ENCODE measurements at regions not wholly inside any gene's neighbourhood (a gene's known extent, or its start where the extent isn't known, plus 50 kb on each side); places are given as distances from the start of the nearest gene placed in this dataset.
"Not testable (repeated sequence)": the region's sequence is repeated elsewhere in the genome, so short reads cannot be mapped to it uniquely, and the experiment has no call there.

DNA sequence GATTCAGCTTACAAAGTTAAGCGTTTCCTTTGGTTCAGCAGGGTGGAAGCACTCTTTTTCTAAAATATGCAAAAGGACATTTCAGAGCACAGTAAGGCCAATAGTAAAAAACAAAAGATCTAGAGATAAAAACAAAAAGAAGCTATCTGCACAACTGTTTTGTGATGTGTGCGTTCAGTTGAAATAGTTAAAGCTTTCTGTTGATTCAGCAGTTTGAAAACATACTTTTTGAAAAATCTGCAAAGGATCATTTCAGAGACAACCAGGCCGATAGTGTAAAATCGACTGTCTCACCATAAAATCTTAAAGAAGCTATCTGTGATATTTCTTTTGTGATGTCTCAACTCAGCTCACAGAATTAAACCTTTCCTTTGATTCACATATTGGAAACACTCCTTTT is 300.0 kb upstream of the ALG10B start:
- DNase-seq (ENCODE audit: low spot score): no peak

DNA sequence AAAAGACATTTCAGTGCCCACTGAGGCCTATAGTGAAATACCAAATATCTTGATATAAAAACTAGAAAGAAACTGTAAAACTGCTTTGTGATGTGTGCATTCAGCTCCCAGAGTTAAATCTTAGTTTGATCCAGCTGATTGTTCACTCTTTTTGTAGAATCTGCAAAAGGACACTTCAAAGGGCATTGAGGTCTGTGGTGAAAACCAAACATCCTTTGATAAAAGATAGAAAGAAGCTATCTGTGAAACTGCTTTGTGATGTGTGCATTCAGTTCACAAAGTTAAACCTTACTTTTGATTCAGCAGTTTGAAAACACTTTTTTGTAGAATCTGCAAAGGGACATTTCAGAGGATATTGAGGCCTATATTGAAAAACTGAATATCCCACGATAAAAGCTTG is 290.7 kb upstream of the ALG10B start:
- DNase-seq (ENCODE audit: low spot score): no peak

DNA sequence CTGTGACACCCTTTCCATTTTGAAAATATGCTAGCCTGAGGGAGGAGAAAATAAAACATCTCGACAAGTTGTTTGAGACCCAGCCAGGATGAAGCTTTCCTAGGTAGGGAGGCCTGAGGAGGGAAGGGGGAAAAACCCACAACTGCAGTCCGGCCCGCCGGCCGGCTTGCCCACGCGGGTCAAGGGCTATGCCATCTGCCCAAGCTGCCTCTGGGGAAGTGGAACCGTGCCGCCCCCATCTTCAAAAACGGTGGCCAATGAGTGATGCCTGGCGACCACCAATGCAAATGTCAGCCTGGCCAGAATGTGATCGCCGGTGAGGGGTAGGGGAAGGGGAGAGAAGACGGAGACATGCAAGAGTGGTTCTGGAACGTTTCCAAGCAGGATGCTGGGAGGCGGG is 263.5 kb upstream of the ALG10B start:
- DNase-seq (ENCODE audit: low spot score): no peak

DNA sequence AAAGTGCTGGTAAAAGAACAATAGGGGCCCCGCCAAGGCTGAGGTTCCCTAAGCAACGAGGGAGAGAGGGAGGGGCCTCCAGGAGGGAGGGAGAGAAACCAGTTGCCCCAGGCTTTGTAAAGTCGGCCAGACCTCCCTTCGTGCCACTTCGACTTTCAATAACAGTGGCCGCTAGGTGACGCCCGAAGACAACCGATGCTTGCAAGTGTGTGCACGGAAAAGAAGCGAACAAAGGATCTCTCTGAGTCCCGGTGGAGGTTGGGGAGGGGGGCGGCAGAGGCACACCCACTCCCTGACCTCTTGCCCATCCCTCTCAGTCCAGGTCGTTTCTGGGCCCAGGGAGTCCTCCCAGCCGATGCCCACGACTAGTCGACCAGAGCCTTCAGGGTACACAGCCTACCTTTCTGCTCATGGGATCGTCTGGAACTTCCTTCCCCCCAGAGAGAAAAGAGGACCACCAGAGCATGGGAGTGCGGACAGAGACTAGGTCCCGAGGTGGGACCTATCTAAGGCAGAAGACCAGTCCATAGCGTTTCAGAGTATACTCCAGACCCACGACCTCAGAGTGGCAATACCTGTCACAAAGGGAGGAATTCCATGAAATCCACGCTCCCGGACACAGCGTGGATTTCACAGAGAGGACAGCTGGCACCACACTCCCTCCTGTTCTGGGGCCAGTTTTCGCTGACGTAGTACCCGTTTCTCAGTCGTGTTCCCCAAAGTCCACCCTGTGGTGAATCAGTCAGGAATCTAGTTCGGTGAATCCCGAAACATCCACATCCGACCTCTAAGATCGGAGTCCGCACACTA is 262.7 kb upstream of the ALG10B start:
- DNase-seq (ENCODE audit: low spot score): peak; percentile 75

DNA sequence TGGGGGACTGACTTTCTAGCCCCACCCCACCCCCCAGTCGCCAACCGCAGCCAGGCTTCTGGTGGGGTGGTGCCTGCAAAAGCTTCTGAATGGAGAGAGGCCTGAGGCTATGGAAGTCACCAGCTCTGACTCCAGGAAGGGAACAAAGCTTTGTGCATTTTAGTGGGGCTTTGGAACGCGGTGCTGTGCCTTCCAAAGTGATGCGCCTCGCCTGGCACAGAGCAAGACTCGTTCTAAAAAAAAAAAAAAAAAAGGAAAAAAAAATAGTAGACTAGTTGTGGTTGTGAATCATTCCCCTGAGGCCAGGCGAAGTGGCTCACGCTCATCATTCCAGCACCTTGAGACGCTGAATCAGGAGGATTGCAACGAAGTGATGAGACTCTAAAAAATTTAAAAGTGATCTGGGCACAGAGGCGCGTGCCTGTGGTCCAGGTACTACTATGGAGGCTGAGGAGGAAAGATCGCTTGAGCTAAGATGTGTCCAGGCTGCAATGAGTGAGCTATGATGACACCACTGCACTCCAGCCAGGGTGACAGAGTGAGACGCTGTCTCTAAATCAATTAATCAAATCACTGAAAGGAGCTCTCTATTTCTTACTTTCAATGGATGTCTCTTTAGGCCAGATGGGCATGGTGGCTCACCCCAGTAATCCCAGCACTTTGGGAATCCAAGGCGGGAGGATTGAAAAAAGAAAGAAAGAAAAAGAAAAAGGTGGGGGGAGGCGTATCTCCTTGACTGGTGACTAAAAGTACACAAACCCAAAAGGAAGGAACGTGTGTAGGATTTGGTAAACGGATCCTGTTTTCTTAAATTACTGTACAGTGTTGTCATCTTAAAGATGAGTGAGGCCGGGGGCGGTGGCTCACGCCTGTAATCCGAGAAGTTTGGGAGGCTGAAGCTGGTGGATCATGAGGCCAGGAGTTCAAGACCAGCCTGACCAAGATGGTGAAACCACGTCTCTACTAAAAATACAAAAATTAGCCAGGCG is 259.6 kb upstream of the ALG10B start:
- peak; percentile 90 for DNase-seq (ENCODE audit: low spot score)

DNA sequence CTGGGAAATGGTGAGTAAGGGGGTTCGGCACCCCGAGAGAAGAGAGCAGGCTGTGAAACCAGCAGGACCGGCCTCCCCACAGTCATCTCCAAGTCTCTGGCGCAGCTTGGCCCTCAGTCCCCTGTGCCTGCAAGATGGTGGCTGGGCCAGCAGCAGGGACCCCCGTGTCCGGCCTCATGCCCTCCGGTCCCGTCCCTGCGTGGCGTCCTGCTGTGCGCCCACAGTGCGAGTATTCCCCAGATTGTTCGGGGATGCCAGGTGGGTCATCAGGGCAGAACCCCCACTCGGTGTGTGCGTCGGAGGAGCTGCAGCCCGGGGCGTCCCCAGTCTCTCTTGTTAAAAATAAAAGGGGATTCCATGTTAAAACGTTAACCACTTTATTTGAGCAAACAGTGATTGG is 216.9 kb upstream of the ALG10B start:
- DNase-seq (ENCODE audit: low spot score): no peak

DNA sequence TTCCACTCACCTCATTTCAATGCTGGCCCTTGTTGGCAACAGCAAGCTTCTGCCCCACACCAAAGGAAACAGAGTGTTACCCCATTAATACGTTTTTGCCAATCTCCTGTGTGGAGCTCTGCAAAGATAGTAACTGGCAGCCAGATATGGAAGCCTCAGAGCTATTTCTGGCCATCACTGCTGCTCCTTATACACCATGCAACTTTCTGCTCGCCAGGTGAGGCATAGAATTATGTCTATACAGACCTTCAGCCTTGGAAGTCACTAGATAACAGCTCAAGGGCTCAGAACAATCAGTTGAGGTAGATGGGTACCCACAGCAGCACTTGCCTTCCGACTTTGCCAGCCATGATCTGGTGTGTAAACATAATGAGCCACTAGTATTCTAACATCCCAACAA is 214.8 kb upstream of the ALG10B start:
- no peak for DNase-seq (ENCODE audit: low spot score)

DNA sequence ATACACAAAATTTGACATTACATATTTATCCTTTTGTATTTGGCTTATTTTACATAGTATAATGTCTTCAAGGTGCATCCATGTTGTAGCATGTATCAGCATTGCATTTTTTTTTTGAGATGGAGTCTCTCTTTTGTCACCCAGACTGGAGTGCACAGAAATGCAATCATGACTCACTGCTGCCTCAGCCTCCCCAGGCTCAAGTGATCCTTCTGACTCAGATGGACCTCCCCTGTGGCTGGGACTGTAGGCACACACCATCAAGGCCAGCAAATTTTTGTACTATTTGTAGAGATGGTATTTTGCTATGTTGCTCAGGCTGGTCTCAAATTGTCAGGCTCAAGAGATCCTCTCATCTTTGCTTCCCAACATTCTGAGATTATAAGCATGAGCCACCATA is 214.4 kb upstream of the ALG10B start:
- DNase-seq (ENCODE audit: low spot score): peak; percentile 83

DNA sequence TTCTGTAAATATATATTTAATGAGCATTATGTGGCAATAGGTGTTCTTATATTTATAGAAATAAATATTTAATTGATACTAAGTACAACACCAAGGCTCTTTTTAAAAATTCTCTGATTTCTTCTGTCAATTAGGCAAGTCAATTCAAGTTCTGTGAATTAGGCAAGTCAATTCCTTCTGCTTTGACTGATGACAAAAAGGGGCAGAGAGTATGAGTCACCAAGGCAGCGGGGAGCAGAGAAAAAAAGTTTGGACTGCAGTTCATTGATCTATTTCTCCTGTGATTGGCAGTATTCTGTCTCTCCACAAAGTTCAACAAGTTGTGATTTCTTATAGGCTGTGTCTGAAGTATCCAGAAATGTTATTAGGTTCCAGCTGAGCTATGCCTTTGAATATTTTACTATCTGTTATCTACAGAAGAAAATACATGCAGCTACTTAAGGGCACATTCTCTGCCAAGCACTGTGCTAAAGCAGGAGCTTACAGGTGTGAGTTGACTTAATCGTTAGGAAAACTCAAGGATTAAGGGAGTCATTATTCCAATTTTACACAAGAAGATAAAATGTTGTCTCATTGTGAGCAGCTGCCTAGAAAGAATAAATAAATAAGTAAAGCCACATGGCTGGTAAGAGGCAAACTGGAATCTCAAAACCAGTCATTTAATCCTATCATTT is 206.4 kb upstream of the ALG10B start:
- DNase-seq (ENCODE audit: low spot score): no peak

DNA sequence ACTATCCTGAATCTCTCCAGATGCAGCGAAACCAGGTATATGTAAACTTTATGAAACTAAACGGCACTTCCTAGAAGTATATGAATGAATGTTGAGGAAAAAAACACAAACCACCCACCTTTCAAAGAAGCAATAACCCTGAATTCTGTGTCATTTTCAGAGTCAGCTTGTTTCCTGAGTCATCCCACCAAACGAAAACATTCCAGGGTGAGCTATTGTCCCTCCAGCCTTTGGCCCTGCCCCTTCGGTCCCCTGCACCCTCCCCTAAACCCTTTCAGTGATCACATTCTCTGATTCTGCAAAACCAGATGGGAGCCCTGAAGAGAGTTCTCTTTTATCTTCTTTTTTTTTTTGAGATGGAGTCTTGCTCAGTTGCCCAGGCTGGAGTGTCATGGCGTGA is 202.6 kb upstream of the ALG10B start:
- DNase-seq (ENCODE audit: low spot score): peak; percentile 55

DNA sequence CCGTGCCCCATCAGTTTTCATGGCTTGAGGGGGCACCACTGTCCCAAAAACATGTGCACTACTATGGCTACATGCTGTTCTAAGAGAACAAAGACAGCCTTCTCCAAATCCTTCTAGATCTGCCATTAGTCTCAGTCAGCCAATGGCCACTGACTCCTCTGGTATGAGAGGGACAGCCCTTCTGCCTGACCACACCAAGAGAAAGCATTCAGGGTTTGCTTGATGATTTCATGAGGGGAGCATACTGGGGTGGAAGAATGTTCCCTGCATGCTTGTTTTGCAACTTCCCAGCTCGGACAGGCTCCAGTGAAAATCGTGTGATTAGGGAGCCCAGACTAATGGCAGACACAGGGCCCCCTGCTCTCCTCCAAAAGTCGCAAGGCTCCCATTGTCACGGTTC is 199.6 kb upstream of the ALG10B start:
- peak; percentile 50 for DNase-seq (ENCODE audit: low spot score)

DNA sequence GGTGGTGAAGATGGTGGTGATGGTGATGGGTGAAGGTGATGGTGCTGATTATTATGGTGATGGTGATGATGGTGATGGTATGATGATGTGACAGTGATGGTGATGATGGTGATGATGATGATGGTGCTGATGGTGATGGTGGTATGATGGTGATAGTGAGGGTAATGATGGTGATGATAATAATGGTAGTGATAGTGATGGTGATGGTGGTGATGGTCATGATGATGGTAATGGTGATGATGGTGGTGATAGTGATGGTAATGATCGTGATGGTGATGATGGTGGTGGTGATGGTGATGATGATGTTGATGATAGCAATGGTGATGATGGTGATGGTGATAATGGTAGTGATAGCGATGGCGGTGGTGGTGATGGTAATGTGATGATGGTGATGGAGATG is 197.9 kb upstream of the ALG10B start:
- no peak for DNase-seq (ENCODE audit: low spot score)

DNA sequence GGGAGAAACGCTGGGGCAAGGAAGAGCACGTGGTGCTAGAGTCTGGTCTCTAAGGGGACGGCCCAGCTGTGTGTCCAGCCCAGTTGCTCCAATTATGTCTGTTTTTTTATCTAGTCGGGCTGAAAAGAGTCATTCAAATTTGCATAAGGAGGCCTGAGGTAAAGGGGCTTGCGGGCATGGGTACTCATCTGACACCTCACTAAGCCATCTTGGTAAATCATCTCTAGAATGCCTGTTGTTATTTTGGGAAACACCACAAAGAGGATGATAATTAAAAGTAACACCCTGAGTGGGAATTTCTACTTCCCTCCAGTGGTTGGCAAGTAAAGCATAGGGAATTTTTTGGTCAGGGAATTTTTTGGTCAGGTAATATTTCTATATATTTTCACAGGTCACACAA is 196.1 kb upstream of the ALG10B start:
- DNase-seq (ENCODE audit: low spot score): peak; percentile 31

DNA sequence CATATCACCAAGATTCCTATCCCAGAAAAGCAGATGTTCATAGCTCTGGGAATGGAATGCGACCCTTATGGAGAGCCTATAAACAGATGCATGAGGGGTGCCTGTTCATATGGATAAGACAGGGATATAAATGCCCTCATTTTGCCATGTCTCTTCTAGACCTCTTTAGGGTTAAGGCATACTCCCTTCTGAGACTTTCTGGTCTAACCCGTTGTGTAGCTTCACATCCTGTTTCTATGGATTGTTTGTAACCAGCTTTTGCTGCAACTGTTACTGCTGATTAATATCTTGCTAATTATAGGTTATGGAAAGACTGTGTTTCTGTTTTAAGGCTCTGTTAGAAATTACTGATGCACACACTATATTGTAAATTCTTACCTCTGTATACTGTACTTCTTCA is 193.5 kb upstream of the ALG10B start:
- not testable (repeated sequence) for DNase-seq (ENCODE audit: low spot score)

DNA sequence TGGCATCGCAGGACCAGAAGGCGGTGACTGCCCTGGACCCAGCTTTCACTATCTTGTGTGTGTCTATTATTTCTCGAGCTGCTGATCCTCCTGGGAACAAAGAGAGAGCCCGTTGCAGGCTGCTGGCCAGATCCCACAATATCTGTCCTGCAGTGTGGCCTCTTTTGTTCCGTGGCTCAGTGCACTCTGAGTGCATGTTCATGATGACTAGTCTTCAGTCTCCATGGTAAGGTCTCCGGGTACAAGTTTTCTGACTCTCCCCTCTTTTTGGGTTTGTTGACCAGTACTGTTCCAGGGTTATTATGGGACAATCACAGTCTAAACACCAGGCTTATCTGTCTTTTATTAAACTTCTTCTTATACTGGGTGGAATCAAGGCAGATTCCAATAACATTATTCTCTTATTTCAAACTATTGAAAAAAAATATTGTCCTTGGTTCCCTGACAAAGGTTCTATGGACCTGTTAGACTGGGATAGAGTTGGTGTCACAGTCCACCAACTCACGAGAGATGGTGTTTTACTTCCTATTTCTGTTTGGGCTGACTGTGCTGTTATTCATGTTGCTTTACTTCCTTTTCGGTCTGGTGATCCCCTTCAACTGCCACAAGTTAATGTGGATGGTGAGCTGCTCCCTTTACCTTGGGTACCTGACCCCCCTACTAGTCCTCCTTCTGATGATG is 192.9 kb upstream of the ALG10B start:
- DNase-seq (ENCODE audit: low spot score): peak; percentile 79

DNA sequence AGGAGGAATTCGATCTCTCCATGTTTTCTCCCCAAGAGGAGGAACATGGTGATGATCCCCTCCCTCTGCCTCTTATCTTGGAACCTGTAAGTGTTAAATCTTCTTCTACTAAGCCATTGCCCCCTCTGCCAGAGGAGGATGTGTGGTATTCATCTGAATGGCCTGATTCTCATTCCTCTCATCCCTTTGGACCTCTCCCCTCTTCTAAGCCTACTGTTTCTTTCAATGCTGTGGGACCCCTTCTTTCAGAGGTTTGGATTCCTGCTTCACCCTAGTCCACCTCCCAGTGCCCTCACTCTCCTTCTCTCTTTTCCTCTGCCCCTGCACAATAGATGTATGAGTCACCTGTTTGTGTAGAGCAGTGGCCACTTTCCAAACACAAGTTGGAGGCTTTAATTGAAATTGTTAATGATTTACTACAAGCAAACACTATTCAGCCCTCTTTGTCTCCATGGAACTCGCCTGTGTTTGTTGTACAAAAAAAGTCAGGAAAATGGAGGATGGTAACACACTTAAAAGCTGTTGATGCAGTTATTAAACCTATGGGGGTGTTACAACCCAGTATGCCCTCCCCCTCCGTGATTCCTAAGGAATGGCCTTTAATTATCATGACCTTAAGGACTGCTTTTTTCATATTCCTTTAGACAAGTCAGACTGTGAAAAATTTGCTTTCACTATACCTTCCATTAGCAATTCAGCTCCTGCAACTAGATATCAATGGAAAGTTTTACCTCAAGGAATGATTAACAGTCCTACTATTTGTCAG is 192.1 kb upstream of the ALG10B start:
- peak; percentile 95 for DNase-seq (ENCODE audit: low spot score)

DNA sequence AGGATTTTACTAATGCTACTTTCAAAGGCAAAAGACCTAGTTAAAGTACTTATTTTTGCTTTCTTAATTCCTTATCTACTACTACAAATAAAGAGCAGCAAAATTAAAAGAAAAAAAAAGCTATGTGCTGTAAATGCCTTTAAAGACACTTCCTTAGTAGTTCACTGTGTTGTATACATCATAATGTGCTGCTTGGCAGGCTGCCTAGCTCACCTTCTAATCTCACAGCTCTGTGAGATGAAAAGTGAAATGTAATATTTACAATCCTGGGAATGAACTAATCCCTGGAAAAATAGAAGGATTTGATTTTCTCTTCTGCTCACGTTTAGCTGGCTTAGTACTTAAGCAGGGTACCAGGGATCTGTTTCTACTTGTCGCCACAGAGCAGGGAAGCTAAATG is 184.4 kb upstream of the ALG10B start:
- DNase-seq (ENCODE audit: low spot score): no peak

DNA sequence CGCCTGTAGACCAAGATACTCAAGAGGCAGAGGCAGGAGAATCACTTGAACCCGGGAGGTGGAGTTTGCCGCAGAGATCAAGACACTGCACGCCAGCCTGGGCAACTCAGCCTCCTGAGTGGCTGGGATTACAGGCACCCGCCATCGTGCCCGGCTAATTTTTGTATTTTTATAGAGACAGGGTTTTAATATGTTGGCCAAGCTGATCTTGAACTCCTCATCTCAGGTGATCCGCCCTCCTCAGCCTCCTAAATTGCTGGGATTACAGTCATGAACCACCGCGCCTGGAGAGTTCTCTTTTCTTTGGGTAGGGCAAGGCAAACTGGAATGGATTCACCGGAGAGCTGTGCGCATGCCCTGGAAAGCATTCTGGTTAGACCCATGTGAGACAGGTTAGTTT is 179.3 kb upstream of the ALG10B start:
- DNase-seq (ENCODE audit: low spot score): no peak

DNA sequence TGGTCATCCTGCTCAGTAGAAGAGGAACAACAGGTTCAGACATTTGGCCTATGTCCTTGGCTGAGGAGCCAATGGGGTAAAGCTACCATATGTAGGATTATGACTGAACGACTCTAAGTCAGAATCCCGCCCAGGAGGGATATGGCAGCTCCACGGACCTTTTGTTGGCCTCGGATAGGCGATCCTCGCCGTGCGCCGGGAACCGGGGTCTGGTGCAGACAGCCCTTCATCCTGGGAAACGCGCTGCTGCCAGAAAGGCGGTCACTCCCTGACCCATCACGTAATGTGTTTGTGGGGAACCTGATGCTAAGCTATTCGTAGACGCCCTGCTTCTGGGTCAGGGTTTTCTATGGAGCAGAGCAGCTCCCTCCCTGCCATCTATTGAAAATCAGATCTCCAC is 178.9 kb upstream of the ALG10B start:
- DNase-seq (ENCODE audit: low spot score): no peak

DNA sequence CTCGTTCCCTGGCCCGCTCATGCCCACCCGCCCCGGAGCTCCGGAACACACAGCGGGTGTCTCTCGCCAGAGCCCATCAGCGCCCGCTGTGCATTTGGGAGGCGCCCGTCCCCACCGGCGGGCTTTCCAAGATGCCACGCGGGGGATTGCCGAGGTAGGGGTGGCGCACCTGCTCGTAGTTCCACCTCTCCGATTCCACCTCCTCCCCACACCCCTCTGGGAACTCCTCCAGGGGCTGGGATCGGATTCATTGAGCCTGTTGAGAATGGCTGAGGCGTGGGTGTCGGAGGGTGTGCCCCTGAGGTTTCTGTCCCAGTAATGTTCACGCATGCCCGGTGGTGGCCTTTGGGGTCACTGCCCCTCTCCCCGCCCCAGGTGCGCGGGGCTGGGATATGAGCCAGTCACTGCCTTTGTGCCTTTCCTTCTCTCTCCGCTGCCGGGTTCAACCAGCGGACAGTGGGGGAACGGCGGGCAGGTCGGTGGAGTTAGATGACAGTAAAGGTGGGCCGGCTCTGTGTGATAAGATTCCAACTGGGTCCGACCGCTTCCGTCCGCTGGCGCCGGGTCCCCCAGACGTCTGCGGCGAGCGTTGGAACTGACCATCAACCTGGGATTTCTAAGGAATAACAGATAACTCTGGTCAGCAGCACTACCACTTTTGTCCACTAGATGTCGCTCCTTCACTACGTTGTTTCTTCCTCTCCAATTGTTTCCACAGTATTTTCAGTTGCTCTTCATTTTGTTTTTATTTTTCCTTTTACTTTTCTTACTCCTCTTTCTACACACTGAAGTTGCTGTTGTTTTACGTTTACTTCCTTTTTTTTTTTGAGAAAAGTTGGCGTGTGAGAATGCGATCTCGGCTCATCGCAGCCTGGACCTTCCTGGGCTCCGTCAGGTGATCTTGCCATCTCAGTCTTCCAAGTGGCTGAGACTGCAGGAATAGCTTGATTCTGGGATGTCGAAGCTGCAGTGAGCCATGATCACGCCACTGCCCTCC is 178.1 kb upstream of the ALG10B start:
- DNase-seq (ENCODE audit: low spot score): peak; percentile 87
